Pulmonary artery endothelial cell (primary cell): ENCODE measurements at regions not wholly inside any gene's neighbourhood (a gene's known extent, or its start where the extent isn't known, plus 50 kb on each side); places are given as distances from the start of the nearest gene placed in this dataset.

Experiments
- DNase-seq: peaks from one replicate; pipeline ENCODE4 v3.0.0-alpha.2; 2011; ENCODE audit warnings: low read depth, low spot score

DNA sequence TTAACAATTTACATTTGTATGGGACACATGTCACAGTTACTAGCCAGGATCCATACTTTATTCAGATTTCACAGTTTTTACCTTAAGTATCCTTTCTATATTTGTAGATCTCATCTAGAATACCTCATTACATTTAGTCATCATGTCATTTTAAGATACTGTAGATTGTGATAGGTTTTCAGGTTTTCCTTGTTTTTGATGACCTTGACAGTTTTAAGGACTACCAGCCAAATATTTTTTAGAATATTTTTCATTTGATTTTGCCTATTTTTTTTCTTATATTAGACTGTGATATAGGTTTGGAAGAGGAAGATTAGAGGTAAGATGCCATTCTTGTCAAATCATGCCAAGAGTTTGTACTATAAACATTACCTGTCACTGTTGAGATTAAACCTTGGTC is 460.3 kb downstream of the ANKRD7 start:
- DNase-seq = no peak

- no peak for DNase-seq
These were observed 464.9 kb downstream of the ANKRD7 start for GRCh38 chr7:118689403-118689802.

GRCh38 chr7:118696879-118697278 is 472.4 kb downstream of the ANKRD7 start:
- DNase-seq = no peak

DNA sequence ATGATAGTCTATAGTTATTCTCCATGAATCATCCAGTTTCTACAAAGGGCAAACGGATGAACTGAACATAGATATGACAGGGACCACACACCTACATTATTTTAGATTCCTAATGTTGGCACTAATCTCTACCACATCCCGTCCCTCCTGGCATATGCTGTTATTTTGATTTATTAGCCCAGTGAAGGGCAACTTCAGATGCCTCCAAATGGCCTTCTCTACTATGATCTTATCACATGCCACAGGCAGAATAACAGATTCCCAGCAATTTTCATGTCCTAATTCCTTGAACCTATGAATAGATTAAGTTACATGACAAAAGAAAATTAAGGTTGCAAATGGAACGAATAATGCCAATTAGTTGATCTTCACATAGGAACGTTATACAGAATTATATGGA is 474.7 kb downstream of the ANKRD7 start:
- no peak for DNase-seq

DNA sequence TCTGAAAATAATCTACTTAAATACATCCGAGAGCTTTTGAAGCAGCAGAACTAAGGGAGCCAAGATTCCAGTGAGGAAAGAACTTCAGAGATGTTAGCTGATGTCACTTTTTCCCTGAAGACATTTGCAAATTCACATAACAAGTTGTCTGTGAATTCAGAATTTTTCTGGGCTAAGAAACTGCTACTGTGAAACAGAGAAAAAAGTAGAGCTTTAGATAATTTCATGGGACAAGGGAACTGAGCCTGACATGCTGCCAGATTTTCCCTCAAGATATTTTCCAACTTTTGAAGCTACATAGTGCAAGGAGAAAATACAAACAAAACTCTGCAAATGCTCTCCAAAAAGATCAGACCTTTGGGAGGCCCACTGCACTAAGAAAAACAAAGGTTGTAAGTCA is 484.2 kb downstream of the ANKRD7 start:
- DNase-seq = no peak

DNA sequence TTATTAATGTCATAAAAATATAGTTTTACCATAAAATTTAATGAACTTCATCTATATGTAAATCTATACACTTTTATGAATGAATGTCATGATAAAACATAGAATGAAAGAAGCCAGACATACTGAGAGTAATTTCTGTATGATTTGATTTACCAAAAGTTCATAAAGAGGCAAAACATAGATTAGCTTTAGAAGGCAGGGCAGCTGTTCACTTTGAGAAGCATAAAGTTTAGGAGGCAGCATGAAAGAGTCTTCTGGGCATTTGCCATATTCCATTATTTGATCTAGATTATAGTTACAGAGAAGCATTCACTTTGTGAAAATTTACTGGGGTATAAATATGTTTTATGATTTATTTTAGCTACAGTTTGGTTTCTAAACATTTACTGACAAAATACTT is 487.2 kb downstream of the ANKRD7 start:
- DNase-seq = no peak

DNA sequence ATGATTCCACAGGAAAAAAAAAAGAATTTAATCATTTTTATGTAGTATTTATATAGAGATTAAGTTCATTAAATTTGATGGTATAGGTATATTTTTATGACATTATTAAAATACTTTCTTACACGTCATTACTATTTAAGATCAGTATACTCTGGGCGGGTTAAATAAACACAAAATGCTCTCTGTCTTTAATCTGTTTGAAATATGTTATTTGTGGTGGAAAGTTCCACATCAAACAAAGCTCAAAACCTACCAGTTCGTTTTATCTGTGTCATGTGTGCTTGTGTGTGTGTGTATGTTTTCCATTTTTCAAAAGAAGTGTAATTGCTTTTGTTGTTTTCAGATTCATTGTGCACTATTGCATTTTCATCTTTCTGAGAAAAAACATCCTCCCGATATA is 488.5 kb downstream of the ANKRD7 start:
- no peak for DNase-seq

DNA sequence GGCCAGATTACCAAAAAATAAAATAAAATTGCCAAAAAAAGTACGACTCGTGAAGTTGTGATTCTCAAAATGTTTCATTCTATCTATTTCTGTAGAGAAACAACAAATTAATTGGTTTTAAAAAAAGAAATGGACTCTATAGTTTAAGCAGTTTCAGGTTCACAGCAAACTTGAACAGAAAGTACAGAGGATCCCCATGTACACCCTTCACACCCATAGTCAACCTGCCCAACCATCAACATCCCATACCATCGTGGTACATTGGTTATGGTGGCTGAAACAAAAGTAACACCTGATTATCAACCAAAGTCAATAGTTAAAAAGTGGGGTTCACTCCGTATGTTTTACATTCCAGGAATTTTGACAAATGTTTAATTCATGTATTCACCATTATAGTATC is 496.1 kb downstream of the ANKRD7 start:
- no peak for DNase-seq

DNA sequence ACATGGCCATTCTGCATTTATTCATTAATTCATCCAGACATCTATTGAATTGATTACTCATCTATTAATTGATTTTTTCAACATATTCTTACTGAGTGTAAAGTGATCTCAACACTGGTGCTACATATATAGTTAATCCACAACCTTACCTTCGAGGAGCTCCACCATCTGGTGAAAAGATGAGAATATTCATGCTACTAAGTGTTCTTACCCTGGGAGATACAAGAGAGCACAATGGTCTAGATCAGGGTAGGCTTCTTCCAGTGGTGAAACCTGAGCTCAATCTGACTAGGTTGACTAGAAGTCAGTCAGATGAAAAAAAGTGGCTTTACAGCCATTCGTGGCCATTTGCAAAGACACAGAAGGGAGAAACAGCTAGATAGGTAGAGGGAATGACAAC is 507.4 kb downstream of the ANKRD7 start:
- DNase-seq = no peak

DNA sequence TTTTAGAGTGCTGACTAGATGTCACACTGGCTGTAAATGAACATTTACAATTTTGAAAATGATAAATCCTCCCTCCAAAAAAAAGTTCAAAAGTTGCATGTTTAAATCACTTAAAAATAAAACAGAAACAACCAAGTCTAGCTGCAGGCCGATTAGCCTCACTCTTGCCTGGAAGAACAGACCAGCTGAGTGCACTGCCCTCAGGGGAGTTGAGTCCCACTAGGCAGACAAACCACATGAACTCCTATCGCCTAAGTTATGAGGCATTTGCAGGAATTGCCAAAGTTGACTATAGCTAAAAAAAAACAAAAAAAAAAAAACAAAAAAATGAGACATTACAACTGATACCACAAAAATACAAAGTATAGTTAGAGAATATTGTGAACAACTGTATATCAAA is 510.0 kb downstream of the ANKRD7 start:
- DNase-seq = no peak

- DNase-seq = no peak
These were observed 510.9 kb downstream of the ANKRD7 start for GRCh38 chr7:118735441-118735840.

- no peak for DNase-seq
These were observed 513.4 kb downstream of the ANKRD7 start for GRCh38 chr7:118737935-118738334.

DNA sequence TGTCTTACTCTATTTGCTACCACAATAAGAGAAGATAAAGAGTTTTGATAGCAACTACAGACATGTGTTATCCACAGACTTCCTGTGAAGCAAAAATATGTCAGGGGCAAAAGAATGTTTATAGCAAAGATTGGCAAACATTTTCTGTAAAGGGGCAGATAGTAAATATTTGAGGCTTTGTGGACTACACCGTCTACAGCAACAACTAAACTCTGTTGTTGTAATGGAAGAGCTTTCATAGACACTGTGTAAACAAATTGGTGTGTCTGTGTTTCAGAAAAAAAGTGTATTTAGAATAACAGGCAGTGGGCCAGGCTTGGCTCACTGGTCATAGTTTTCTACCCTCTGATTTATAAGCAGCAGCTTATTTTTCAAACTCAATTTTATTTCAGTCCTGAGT is 521.4 kb downstream of the ANKRD7 start:
- DNase-seq = no peak

- DNase-seq = no peak
These were observed 523.0 kb downstream of the ANKRD7 start for GRCh38 chr7:118747473-118747872.

DNA sequence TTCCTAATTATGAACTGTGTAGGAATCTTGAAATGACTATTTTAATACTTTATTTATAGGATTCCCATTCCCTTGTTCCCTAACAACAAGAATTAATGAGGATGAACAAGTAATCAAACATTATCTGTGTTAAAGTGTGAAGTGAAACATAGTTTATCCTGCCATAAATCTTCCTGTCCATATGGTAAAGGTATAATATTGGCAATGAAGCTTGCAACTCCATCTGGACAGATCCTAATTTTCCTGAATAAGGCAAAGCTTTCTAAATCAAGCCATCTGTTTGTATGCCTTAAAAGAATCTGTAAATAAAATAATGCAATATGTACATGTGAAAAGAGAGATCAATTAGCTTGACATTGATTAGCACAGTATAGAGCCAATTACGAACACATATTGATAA is 529.0 kb downstream of the ANKRD7 start:
- no peak for DNase-seq

DNA sequence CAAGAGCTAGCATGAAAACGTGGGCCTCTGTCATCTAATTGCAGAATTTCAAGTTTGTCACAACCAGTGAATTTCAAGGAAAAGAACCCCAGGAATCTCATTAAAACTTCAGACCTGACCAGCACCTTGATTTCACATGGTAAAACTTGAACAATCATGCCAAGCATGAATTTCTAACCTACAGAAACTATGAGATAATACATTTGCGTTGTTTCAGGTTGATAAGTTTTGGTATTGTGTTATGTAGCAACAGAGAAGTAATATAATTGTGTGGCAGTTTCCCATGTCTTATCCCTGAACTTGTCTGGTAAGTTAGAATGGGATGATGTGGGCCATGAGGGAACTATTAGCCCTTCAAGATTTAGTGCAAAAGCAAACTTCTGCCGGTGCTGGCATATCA is 530.1 kb downstream of the ANKRD7 start:
- DNase-seq = no peak

- no peak for DNase-seq
These were observed 530.6 kb downstream of the ANKRD7 start for GRCh38 chr7:118755067-118755625.

DNA sequence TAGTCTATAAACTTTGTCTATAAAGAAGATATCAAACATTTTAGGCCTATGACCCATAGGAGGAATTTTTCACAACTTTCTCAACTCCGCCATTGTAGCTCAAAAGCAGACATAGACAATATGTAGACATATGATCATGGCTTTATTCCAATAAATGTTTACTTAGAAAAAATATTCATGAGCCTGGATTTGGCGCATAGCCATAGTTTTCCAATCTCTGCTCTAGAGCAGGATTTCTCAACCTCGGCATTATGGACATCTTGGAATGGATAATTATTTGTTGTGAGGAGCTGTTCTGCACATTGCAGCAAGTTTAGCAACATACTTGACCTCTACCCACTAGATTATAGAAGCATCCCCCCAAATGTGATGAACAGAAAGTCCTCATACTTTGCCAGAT is 532.6 kb downstream of the ANKRD7 start:
- DNase-seq = no peak

GRCh38 chr7:118758582-118758981 is 534.1 kb downstream of the ANKRD7 start:
- no peak for DNase-seq

DNA sequence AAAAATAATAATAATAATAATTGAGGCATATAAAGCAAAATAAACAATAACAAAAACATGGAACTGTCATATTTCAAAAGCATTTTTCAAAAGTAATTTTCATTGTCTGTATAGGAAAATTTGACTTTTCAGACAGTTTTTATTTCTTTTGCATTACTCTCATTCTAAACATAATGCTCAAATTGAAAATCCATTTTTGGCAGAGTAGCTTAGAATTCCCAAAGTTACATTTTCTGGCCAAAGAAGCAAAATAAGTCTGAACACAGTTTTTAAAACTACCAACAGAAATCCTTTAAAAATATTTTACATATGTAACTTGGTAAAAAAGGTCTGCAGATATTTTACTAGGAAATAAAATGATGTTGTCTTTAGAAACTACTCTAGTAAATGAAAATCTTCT is 535.4 kb downstream of the ANKRD7 start:
- no peak for DNase-seq

- no peak for DNase-seq
These were observed 537.9 kb downstream of the ANKRD7 start for GRCh38 chr7:118762451-118762850.

- DNase-seq = no peak
These were observed 539.7 kb downstream of the ANKRD7 start for GRCh38 chr7:118764221-118764620.

DNA sequence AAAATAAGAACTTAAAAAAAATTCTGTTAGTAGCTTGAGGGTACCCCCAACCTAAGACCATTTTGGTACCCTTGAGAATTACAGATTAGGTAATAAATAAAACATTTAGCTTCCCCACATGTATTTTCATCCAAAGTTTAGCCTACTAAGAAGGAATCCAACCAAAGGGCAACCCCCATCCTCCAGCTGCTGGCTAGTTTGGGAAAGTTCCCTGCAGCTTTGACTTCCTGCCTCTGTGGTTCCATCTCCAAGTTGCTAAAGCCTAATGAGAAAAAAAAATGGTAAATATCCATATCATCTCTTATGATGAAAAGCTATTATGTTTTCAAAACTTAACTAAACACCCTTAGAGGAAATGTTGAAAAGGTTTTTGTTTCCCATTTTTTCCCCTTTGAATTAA is 547.2 kb downstream of the ANKRD7 start:
- DNase-seq = no peak

- DNase-seq = no peak
These were observed 552.8 kb downstream of the ANKRD7 start for GRCh38 chr7:118777308-118777707.
